ENCODE measurements at regions not wholly inside any gene's neighbourhood (a gene's known extent, or its start where the extent isn't known, plus 50 kb on each side); places are given as distances from the start of the nearest gene placed in this dataset.

DNA sequence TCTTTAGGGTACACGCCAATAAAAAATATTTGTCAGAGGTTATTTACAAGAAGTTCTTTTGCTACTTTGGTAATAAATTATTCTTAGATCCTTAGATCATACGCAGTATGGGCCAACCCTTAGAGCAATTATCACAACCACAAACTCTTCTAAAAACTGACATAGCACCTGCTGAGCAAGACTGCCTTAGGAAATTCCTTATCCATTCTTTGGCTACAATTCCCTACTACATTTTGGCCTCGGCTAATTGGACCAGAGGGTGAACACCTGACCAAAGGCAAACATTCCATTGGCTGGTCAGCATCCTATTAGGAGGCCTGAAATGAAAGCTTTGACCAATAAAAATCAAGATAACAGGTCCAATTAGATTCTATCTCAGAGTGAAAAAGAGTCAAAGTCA, 147.6 kb upstream of the CCDC68 start:
- ATAC-seq (ENCODE audit: low FRiP score in 2 of 2) (no peak), DNase-seq (no peak)
- Histone ChIP-seq H3K36me3 (no peaks in the 10 kb centered on the region), H3K27me3 (no peaks in the 10 kb centered on the region), H3K27ac (no peak overlapping the region), H3K9me3 (no peaks in the 10 kb centered on the region), H3K4me3 (no peak overlapping the region), H3K4me1 (peaks cover 0 to 8% (median 3%) of the 10 kb centered on the region in 4 donors)
- 89 to 93% methylated on average over 3 of the region's 3 CpGs for WGBS, 2 donors
- TF ChIP-seq POLR2AphosphoS5 (IDR thresholded peaks at IDR 0.05) (no peak), EP300 (IDR thresholded peaks at IDR 0.05) (no peak), POLR2A (IDR thresholded peaks at IDR 0.05) (no peak)
- TF ChIP-seq, protein P1, sequence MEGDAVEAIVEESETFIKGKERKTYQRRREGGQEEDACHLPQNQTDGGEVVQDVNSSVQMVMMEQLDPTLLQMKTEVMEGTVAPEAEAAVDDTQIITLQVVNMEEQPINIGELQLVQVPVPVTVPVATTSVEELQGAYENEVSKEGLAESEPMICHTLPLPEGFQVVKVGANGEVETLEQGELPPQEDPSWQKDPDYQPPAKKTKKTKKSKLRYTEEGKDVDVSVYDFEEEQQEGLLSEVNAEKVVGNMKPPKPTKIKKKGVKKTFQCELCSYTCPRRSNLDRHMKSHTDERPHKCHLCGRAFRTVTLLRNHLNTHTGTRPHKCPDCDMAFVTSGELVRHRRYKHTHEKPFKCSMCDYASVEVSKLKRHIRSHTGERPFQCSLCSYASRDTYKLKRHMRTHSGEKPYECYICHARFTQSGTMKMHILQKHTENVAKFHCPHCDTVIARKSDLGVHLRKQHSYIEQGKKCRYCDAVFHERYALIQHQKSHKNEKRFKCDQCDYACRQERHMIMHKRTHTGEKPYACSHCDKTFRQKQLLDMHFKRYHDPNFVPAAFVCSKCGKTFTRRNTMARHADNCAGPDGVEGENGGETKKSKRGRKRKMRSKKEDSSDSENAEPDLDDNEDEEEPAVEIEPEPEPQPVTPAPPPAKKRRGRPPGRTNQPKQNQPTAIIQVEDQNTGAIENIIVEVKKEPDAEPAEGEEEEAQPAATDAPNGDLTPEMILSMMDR (IDR thresholded peaks at IDR 0.05) = no peak

DNA sequence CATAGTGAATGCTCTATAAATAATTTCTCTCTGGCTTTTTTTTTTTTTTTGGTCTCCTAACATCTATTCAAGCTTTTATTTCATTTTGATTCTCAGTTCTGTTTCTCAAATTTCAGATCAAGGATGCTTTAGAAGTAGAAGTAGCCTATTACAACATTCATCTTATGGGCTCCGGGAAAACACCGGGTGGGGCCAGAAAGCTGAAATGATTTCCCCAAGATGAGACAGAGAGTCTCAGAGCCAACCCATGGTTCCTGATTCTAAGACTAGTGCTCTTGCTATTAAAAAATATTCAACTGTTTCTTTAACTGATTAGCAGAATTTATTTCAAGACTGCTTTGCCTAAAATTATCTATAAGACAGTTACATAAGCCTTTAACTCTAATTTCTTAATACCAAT, 147.2 kb upstream of the CCDC68 start:
- Histone ChIP-seq H3K9me3 (no peaks in the 10 kb centered on the region), H3K27ac (no peak overlapping the region), H3K4me1 (peaks cover 0 to 8% (median 3%) of the 10 kb centered on the region in 4 donors), H3K27me3 (no peaks in the 10 kb centered on the region), H3K4me3 (no peak overlapping the region), H3K36me3 (no peaks in the 10 kb centered on the region)
- 69 to 89% methylated on average over 2 of the region's 2 CpGs for WGBS, 2 donors
- TF ChIP-seq, protein P1 (IDR thresholded peaks at IDR 0.05) = no peak
- TF ChIP-seq POLR2AphosphoS5 (IDR thresholded peaks at IDR 0.05) = no peak
- TF ChIP-seq POLR2A (IDR thresholded peaks at IDR 0.05) = no peak
- ATAC-seq (ENCODE audit: low FRiP score in 2 of 2) (no peak), DNase-seq (no peak)

DNA sequence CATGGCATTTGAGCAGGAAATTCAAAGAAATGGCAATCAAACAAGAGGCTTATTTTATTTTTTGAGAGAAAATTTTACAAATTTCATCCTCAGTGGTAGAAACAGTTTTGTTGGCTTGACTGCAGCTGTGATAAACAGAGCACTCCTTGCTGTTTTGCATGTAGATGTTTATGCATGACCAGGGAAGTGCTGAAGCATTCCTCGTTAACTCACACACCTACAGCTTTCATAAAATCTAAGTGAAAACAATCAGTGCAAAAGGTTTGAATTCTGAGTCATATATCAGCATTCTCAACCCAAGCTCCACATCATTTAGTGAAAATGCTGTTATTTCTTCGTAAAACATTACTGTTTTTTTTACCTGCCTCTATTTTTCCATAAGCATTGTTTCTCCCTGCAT, 146.6 kb upstream of the CCDC68 start:
- DNase-seq (no peak), ATAC-seq (ENCODE audit: low FRiP score in 2 of 2) (no peak)
- no peak overlapping the region for H3K27ac ChIP-seq
- H3K27me3 ChIP-seq = no peaks in the 10 kb centered on the region
- no peaks in the 10 kb centered on the region for H3K9me3 ChIP-seq
- TF ChIP-seq, protein P1 (IDR thresholded peaks at IDR 0.05) = no peak
- TF ChIP-seq EP300 (IDR thresholded peaks at IDR 0.05) (no peak), POLR2A (IDR thresholded peaks at IDR 0.05) (no peak), POLR2AphosphoS5 (IDR thresholded peaks at IDR 0.05) (no peak)
- no peak overlapping the region for H3K4me3 ChIP-seq
- H3K4me1 ChIP-seq = peaks cover 0 to 6% (median 1%) of the 10 kb centered on the region in 4 donors
- WGBS, 2 donors = 86 to 87% methylated on average over 2 of the region's 2 CpGs
- H3K36me3 ChIP-seq = no peaks in the 10 kb centered on the region

DNA sequence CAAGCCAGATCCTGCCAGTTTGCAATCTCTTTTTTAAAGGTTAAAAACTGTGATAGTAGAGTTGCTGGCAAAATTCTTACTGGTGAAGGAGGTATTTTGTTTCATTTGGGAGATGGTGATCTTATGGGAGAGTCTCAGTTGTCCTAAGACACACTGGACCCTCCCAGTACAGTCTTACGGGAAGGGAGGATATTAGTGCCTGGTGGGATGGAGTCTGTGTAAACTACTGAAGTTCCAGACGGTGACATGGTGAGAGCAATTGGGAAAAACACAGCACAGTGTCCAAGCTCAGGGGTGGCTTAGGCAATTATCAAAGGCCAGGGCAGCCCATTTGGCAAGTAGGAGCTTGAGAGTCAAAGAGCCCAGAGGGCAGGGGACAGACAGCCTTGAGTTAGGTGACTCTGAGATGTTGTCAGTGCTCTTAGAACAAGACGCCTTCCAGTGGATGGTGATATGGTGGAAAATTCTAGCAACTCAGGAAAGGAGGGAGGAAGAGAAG, 143.7 kb upstream of the CCDC68 start:
- Histone ChIP-seq H3K4me3 (no peak overlapping the region), H3K27ac (no peak overlapping the region), H3K9me3 (no peaks in the 10 kb centered on the region), H3K4me1 (peaks cover 0 to under 1% (median 0%) of the 10 kb centered on the region in 4 donors), H3K27me3 (no peaks in the 10 kb centered on the region), H3K36me3 (no peaks in the 10 kb centered on the region)
- DNase-seq (no peak), ATAC-seq (ENCODE audit: low FRiP score in 2 of 2) (peak in 1 of 2 donors; percentile 70)
- TF ChIP-seq POLR2A (IDR thresholded peaks at IDR 0.05) = no peak
- no peak for TF ChIP-seq EP300 (IDR thresholded peaks at IDR 0.05)
- TF ChIP-seq, protein P1 (IDR thresholded peaks at IDR 0.05) = no peak
- TF ChIP-seq POLR2AphosphoS5 (IDR thresholded peaks at IDR 0.05) = no peak
- 91 to 92% methylated on average over 3 of the region's 3 CpGs for WGBS, 2 donors

DNA sequence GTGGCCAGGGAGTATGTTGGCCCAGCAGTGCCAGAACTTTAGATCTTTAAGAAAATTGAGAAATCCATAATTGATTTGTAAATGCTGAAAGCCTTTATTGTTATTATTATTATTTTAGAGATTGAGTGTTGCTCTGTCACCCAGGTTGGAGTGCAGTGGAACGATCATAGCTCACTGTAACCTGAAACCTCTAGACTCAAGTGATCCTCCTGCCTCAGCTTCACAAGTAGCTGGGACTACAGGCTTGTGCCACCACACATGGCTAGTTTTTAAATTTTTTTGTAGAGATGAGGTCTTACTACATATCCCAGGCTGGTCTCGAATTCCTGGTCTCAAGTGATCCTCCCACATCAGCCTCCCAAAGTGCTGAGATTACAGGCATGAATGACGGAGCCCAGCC, 143.2 kb upstream of the CCDC68 start:
- H3K4me3 ChIP-seq = no peak overlapping the region
- ATAC-seq (ENCODE audit: low FRiP score in 2 of 2) (no peak), DNase-seq (no peak)
- peaks cover 0 to 4% (median 0%) of the 10 kb centered on the region in 4 donors for H3K4me1 ChIP-seq
- H3K27ac ChIP-seq = no peak overlapping the region
- WGBS, 2 donors = 66 to 73% methylated on average over 3 of the region's 3 CpGs
- no peaks in the 10 kb centered on the region for H3K27me3 ChIP-seq
- no peaks in the 10 kb centered on the region for H3K36me3 ChIP-seq
- no peaks in the 10 kb centered on the region for H3K9me3 ChIP-seq
- TF ChIP-seq POLR2A (IDR thresholded peaks at IDR 0.05) = no peak
- TF ChIP-seq POLR2AphosphoS5 (IDR thresholded peaks at IDR 0.05) = no peak
- TF ChIP-seq, protein P1 (IDR thresholded peaks at IDR 0.05) = no peak
- TF ChIP-seq EP300 (IDR thresholded peaks at IDR 0.05) = no peak
